Tibial nerve (tissue), 4 donors: ENCODE measurements at regions not wholly inside any gene's neighbourhood (a gene's known extent, or its start where the extent isn't known, plus 50 kb on each side); places are given as distances from the start of the nearest gene placed in this dataset.

ENCODE experiments used
- DNase-seq, 2 donors: peaks; one replicate each; pipeline ENCODE4 v3.0.0-alpha.2; 2019; ENCODE audit warnings: low spot score in 2 of 2
- H3K27ac ChIP-seq, 4 donors: fragments of 200-600 bp; sonication (generic) in 3 of 4; one replicate each; pipeline ENCODE4 v1.5.1; 2017 to 2019; ENCODE audit warnings: mild to moderate bottlenecking in 1 of 4
- H3K27me3 ChIP-seq, 2 donors: fragments of 200-600 bp; sonication (generic) in 1 of 2; one replicate each; pipeline versions ENCODE4 v1.5.1 to v1.6.0; 2017 to 2019
- H3K36me3 ChIP-seq, 3 donors: fragments of 200-600 bp; sonication (generic); one replicate each; pipeline ENCODE4 v1.5.1; 2018 to 2019
- H3K4me1 ChIP-seq, 4 donors: fragments of 200-600 bp; sonication (generic) in 3 of 4; one replicate each; pipeline ENCODE4 v1.5.1; 2017 to 2019
- H3K4me3 ChIP-seq, 4 donors: fragments of 200-600 bp; sonication (generic) in 3 of 4; one replicate each; pipeline ENCODE4 v1.5.1; 2017 to 2019; ENCODE audit warnings: mild to moderate bottlenecking in 1 of 4, moderate library complexity in 1 of 4
- H3K9me3 ChIP-seq, 4 donors: fragments of 200-600 bp; sonication (generic) in 3 of 4; one replicate each; pipeline ENCODE4 v1.5.1; 2017 to 2019
- CTCF ChIP-seq, 5 experiments: fragments of 200-600 bp in 3 of 5; fragments of 450-650 bp in 2 of 5; sonication (generic) in 3 of 5; IDR thresholded peaks; one replicate each; pipeline ENCODE4 v1.5.1; 2016 to 2019; ENCODE audit warnings: antibody characterized with exemption in 5 of 5, mild to moderate bottlenecking in 3 of 5, moderate library complexity in 2 of 5
- EP300 ChIP-seq, 2 donors: sonication (generic); formaldehyde crosslinking; IDR thresholded peaks; one replicate each; pipeline ENCODE4 v1.6.1; 2017; ENCODE audit warnings: antibody characterized with exemption in 2 of 2, mild to moderate bottlenecking in 1 of 2
- POLR2A ChIP-seq, 2 donors: fragments of 450-650 bp; IDR thresholded peaks; one replicate each; pipeline ENCODE4 v1.6.1; 2017; ENCODE audit warnings: antibody characterized with exemption in 2 of 2, mild to moderate bottlenecking in 2 of 2, moderate library complexity in 2 of 2
- WGBS, 2 donors: methylation state at CpG; one replicate each; pipeline ENCODE4 v1.1.5; 2018; 5-methylcytosine and 5-hydroxymethylcytosine counted together

GRCh38 chr22:46079861-46080821, 70.2 kb upstream of the PPARA start:
- Histone ChIP-seq H3K27ac (peak overlapping the region; percentile 73 to 99 (median 94)), H3K27me3 (no peaks in the 10 kb centered on the region), H3K9me3 (no peaks in the 10 kb centered on the region), H3K4me1 (peaks cover 6 to 85% (median 62%) of the 10 kb centered on the region in 4 donors), H3K36me3 (peaks cover 0 to 4% (median 0%) of the 10 kb centered on the region in 3 donors), H3K4me3 (peak overlapping the region; percentile 38 to 95 (median 79))
- TF ChIP-seq POLR2A (IDR thresholded peaks at IDR 0.05) (peak; percentile 15 to 67), CTCF (IDR thresholded peaks at IDR 0.05) (peak in 2 of 5 experiments; percentile 6 to 39), EP300 (IDR thresholded peaks at IDR 0.05) (peak; percentile 33 to 86)
- DNase-seq, result peak; percentile 78 to 81
- 6 to 11% methylated on average over 29 to 46 of the region's 57 CpGs for WGBS, 2 donors

GRCh38 chr22:46081036-46081830, 69.1 kb upstream of the PPARA start:
- peak in 1 of 2 donors; percentile 13 for DNase-seq
- Histone ChIP-seq H3K4me1 (peaks cover 6 to 85% (median 64%) of the 10 kb centered on the region in 4 donors), H3K27ac (peak overlapping the region; percentile 73 to 99 (median 94)), H3K27me3 (no peaks in the 10 kb centered on the region), H3K9me3 (no peaks in the 10 kb centered on the region), H3K4me3 (peak overlapping the region; percentile 38 to 95 (median 79)), H3K36me3 (peaks cover 0 to 8% (median 0%) of the 10 kb centered on the region in 3 donors)
- WGBS, 2 donors, result 10 to 20% methylated on average over 22 of the region's 25 CpGs
- peak in 1 of 2 donors; percentile 4 for TF ChIP-seq EP300 (IDR thresholded peaks at IDR 0.05)
- TF ChIP-seq POLR2A (IDR thresholded peaks at IDR 0.05), result no peak

GRCh38 chr22:46081831-46082210, 68.5 kb upstream of the PPARA start:
- H3K4me1 ChIP-seq, result peaks cover 6 to 86% (median 69%) of the 10 kb centered on the region in 4 donors
- no peaks in the 10 kb centered on the region for H3K27me3 ChIP-seq
- peaks cover 0 to 9% (median 0%) of the 10 kb centered on the region in 3 donors for H3K36me3 ChIP-seq
- 10 to 17% methylated on average over 18 of the region's 18 CpGs for WGBS, 2 donors
- peak in 1 of 2 donors; percentile 12 for DNase-seq
- H3K9me3 ChIP-seq, result no peaks in the 10 kb centered on the region
- H3K27ac ChIP-seq, result peak overlapping the region; percentile 73 to 99 (median 94)
- TF ChIP-seq POLR2A (IDR thresholded peaks at IDR 0.05) (no peak), EP300 (IDR thresholded peaks at IDR 0.05) (peak in 1 of 2 donors; percentile 21), CTCF (IDR thresholded peaks at IDR 0.05) (no peak)
- H3K4me3 ChIP-seq, result peak overlapping the region; percentile 38 to 95 (median 79)

GRCh38 chr22:46082633-46083032, 67.7 kb upstream of the PPARA start:
- TF ChIP-seq EP300 (IDR thresholded peaks at IDR 0.05), result no peak
- no peak for TF ChIP-seq POLR2A (IDR thresholded peaks at IDR 0.05)
- no peak for TF ChIP-seq CTCF (IDR thresholded peaks at IDR 0.05)
- Histone ChIP-seq H3K4me1 (peaks cover 8 to 86% (median 70%) of the 10 kb centered on the region in 4 donors), H3K36me3 (peaks cover 0 to 9% (median 0%) of the 10 kb centered on the region in 3 donors), H3K9me3 (no peaks in the 10 kb centered on the region), H3K27me3 (no peaks in the 10 kb centered on the region), H3K4me3 (peak overlapping the region in 3 of 4 donors; percentile 1 to 95 (median 2)), H3K27ac (peak overlapping the region; percentile 73 to 99 (median 94))
- no peak for DNase-seq
- whole genome bisulfite sequencing, 2 donors, result 21 to 30% methylated on average over 8 of the region's 8 CpGs
